HL-60 (cell line): ENCODE measurements at regions not wholly inside any gene's neighbourhood (a gene's known extent, or its start where the extent isn't known, plus 50 kb on each side); places are given as distances from the start of the nearest gene placed in this dataset.

Experiments
- CTCF ChIP-seq: IDR thresholded peaks from one replicate; pipeline ENCODE4 v1.5.1; 2011; ENCODE audit warnings: low read length, control low read depth, inconsistent platforms; ENCODE audit not compliant: insufficient read depth
- GABPA ChIP-seq: IDR thresholded peaks from 2 replicates; pipeline ENCODE4 v1.6.1; 2012; ENCODE audit warnings: low read depth
- POLR2AphosphoS5 ChIP-seq: IDR thresholded peaks from 2 replicates; pipeline ENCODE4 v1.6.1; 2012; ENCODE audit warnings: low read depth
- SPI1 ChIP-seq: IDR thresholded peaks from 2 replicates; pipeline ENCODE4 v1.6.1; 2012; ENCODE audit warnings: low read depth, mild to moderate bottlenecking, borderline replicate concordance
- TF ChIP-seq, protein P1 (sequence below): IDR thresholded peaks from 2 replicates; pipeline ENCODE4 v1.6.1; 2012; ENCODE audit warnings: low read depth; ENCODE audit not compliant: insufficient replicate concordance

DNA sequence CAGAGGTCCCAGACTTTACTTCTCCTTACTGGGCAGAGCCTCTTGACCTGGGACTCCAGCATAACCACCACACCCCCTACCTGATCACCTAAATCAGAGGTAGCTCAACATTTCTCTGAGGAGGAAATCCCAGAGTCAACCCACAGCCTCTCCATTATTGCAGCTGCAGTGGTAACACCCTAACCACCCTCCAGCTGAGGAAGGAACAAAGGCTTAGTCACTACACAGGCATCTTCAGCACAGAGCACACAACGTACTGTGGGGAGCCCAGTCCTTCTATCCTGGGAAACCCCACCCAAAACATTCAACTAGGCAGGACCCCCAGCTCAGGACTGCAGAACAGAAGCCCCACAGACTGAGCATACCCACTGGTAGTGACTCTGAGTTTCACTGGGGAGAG, 824.7 kb upstream of the SLITRK5 start:
- TF ChIP-seq GABPA (no peak), CTCF (no peak), POLR2AphosphoS5 (no peak), SPI1 (no peak)
- TF ChIP-seq, protein P1, sequence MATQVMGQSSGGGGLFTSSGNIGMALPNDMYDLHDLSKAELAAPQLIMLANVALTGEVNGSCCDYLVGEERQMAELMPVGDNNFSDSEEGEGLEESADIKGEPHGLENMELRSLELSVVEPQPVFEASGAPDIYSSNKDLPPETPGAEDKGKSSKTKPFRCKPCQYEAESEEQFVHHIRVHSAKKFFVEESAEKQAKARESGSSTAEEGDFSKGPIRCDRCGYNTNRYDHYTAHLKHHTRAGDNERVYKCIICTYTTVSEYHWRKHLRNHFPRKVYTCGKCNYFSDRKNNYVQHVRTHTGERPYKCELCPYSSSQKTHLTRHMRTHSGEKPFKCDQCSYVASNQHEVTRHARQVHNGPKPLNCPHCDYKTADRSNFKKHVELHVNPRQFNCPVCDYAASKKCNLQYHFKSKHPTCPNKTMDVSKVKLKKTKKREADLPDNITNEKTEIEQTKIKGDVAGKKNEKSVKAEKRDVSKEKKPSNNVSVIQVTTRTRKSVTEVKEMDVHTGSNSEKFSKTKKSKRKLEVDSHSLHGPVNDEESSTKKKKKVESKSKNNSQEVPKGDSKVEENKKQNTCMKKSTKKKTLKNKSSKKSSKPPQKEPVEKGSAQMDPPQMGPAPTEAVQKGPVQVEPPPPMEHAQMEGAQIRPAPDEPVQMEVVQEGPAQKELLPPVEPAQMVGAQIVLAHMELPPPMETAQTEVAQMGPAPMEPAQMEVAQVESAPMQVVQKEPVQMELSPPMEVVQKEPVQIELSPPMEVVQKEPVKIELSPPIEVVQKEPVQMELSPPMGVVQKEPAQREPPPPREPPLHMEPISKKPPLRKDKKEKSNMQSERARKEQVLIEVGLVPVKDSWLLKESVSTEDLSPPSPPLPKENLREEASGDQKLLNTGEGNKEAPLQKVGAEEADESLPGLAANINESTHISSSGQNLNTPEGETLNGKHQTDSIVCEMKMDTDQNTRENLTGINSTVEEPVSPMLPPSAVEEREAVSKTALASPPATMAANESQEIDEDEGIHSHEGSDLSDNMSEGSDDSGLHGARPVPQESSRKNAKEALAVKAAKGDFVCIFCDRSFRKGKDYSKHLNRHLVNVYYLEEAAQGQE, result no peak
